ENCODE measurements at regions not wholly inside any gene's neighbourhood (a gene's known extent, or its start where the extent isn't known, plus 50 kb on each side); places are given as distances from the start of the nearest gene placed in this dataset.

- TF ChIP-seq JUNB (CRISPR knock-in tag; IDR thresholded peaks at IDR 0.05; ENCODE audit: borderline replicate concordance) (no peak), ZNF891 (CRISPR knock-in tag; IDR thresholded peaks at IDR 0.05) (no peak), GATA4 (IDR thresholded peaks at IDR 0.05; ENCODE audit: borderline replicate concordance, low read depth) (no peak), CERS6 (CRISPR knock-in tag; IDR thresholded peaks at IDR 0.05) (no peak), ZNF672 (CRISPR knock-in tag; IDR thresholded peaks at IDR 0.05) (no peak), ZNF121 (CRISPR knock-in tag; IDR thresholded peaks at IDR 0.05) (no peak), ZFP91 (CRISPR knock-in tag; IDR thresholded peaks at IDR 0.05; ENCODE audit: borderline replicate concordance) (no peak), FOXK1 (CRISPR knock-in tag; IDR thresholded peaks at IDR 0.05; ENCODE audit: borderline replicate concordance, low read depth) (no peak)
Measured at GRCh38 chrX:46200413-46200812, 344.8 kb downstream of the ZNF674 start.
